GM18502 (cell line): ENCODE measurements at regions not wholly inside any gene's neighbourhood (a gene's known extent, or its start where the extent isn't known, plus 50 kb on each side); places are given as distances from the start of the nearest gene placed in this dataset.

ENCODE experiments used
- ATAC-seq: cut with Tn5 transposase; IDR thresholded peaks from one replicate; pipeline ENCODE4 v1.9.1; 2021; ENCODE audit warnings: mild to moderate bottlenecking; ENCODE audit not compliant: unreplicated experiment, poor library complexity

GRCh38 chr3:120838441-120839091 lies 69.4 kb upstream of the STXBP5L start:
- peak; percentile 45 for ATAC-seq

DNA sequence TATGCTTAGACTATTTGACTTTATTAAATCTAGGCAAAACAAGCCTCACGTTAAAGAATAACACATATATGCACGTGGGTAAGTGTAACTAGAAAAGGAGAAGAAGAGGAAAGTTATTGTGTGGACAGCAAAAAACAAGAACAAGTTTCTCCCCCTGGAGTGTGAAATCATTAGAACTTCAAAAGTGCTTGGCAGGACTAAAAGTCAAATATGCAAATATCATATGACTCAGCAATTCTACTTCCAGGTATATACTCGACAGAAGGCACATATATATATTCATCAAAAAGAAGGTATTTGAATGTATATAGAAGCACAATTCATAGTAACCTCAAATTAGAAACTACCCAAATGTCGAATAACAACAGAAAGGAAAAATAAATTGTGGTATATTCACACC lies 68.9 kb upstream of the STXBP5L start:
- peak; percentile 51 for ATAC-seq

DNA sequence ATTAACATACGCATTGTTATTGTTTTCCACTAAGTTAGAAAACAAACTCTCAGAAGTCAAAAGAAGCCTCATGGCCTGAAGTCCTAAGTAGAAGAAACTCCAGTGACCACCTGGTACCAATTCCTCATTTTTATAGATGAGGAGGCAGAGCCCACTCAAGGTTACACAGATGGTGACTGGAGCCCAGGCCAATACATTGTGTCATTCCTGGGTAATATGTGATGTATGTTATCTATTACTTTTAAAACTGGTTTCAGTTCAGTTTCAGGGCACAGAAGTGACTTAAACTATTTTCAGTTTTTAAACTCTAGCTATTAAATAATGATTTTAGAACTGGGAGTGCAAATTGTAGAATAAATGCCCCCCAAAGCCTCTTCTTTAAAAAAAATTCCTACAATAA lies 66.7 kb upstream of the STXBP5L start:
- ATAC-seq: no peak

GRCh38 chr3:120846073-120846472 lies 61.9 kb upstream of the STXBP5L start:
- no peak for ATAC-seq

DNA sequence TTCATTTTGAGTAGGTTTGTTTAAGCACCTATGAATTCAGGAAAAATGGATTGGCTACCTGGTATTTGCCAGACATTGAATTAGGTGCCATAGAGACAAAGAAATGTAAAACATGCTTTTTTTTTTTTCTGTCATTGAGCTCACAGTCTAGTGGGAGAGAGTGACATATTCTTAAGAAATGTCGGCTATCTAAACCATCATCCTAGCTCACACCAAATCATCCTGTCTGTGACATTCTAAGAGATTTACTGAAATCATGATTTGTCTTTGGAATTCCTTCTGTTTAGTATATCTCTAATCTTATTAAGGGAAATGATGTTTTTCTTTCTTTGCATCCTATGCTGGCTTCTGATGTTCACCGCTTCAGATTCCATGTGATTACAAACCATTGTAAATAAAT lies 59.5 kb upstream of the STXBP5L start:
- ATAC-seq: no peak

- no peak for ATAC-seq
These were observed 57.4 kb upstream of the STXBP5L start for GRCh38 chr3:120850381-120851295.

- no peak for ATAC-seq
These were observed 55.6 kb upstream of the STXBP5L start for GRCh38 chr3:120852412-120852811.

GRCh38 chr3:120853416-120853815 lies 54.6 kb upstream of the STXBP5L start:
- no peak for ATAC-seq

DNA sequence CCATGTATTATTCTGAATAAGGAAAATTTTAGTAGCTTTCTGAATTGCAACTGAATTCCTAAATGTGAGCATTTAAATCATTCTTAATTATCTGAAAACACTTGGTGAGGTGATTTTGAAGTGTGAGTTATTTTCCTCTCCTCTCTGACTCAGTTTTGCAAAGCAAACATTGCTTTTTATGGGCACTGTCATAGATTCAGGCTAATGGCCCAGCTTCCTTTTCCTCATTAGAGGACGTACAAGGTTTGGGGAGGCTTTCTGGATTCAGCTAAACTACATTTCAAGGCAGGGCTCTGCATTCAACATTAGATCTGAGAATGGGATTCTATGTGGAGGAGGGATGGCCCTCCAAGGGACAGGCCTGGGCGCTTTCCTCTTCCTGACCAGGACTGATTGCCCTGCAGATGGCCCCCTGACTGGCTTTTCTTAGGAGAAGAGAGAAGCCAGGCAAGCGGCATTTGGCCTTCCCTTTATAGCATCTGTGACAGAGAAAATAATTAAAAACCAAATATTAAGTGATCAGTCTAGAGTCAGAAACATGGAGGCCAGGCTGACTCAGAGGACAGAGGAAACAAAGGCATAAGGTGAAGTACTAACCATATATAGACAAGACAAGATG lies 53.0 kb upstream of the STXBP5L start:
- ATAC-seq: no peak

DNA sequence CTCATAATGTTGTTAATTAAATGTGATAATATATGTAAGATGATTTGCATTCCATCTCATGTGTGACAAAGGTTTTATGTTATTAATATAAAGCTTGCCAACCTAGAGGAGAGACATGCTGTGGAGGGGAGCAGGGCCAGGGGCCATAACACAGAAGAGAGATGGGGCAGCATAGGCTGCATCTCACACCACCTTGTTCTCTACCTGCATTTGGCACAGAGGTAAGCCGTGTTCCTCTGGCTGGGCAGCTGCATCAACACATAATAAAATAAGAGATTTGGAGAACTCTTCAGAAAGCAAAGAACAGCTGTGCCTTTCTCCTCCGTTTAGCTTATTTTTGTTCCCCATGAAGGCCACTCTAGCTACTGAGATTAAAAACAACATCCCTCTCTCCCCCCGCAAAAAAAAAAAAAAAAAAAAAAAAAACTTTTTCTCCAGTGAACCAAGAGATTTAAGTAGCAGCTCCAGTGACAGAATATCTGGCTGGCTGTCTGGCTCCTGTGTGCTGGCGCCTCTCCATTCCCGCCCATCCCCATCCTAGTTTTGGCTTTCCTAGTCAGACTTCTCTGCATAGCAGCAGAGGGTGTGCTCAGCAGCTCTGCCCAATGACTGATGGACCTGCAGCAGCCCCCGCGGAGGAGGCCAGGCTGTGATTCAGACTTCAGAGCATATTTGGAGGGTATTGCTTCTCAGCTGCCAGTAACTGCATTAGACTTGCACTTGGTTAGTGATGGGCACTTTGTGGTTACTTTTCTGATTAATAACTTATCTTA lies 52.2 kb upstream of the STXBP5L start:
- no peak for ATAC-seq
